HCT116 (cell line): ENCODE measurements at regions not wholly inside any gene's neighbourhood (a gene's known extent, or its start where the extent isn't known, plus 50 kb on each side); places are given as distances from the start of the nearest gene placed in this dataset.

Experiments used
- POLR2AphosphoS5 ChIP-seq: IDR thresholded peaks from 2 replicates; pipeline ENCODE4 v1.6.1; 2011; ENCODE audit warnings: mild to moderate bottlenecking, low read depth, low read length, moderate library complexity
- SP1 ChIP-seq: IDR thresholded peaks from 2 replicates; pipeline ENCODE4 v1.6.1; 2012; ENCODE audit warnings: low read depth

GRCh38 chr5:86884608-86885007 is 266.9 kb downstream of the COX7C start:
- TF ChIP-seq POLR2AphosphoS5 (no peak), SP1 (no peak)
